ENCODE measurements at regions not wholly inside any gene's neighbourhood (a gene's known extent, or its start where the extent isn't known, plus 50 kb on each side); places are given as distances from the start of the nearest gene placed in this dataset.

DNA sequence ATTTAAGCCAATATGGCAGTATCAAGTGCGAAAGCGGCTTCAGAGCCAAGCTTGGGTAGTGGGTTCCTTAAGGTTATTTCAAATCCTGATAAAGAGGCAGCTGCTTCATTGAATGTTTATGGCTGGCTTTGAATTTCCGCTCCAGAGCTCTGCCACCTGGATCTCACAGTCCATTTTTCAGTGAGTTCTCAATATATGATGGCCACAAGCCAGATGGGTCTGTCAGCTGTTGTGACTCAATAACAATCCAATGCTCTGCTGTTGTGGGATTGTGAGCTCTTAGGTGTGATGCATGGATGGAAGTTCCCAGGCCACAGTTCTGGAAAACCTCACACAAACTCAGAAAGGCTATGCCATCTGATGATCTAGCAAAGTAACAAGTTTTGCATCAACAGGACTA is 743.8 kb upstream of the LRRN3 start:
- no peaks in the 10 kb centered on the region for H3K9me3 ChIP-seq (replicated peaks; ENCODE audit: insufficient read depth, low read length)
- H3K4me3 ChIP-seq (ENCODE audit: low read length): no peak overlapping the region
- H2AFZ ChIP-seq (ENCODE audit: low read length): no peak overlapping the region
- no peak for DNase-seq
- no peaks in the 10 kb centered on the region for H3F3A ChIP-seq (ENCODE audit: insufficient read depth, low read length)
- no peaks in the 10 kb centered on the region for H3K36me3 ChIP-seq (replicated peaks; ENCODE audit: insufficient read depth, low read length)
- H3K27me3 ChIP-seq (replicated peaks; ENCODE audit: insufficient read depth, low read length): no peaks in the 10 kb centered on the region
- H3K4me1 ChIP-seq (ENCODE audit: low read length): no peaks in the 10 kb centered on the region
- no peaks in the 10 kb centered on the region for H3K9me2 ChIP-seq (replicated peaks; ENCODE audit: insufficient read depth, low read length)
- no peak overlapping the region for H3K27ac ChIP-seq (ENCODE audit: low read length)
- no peak overlapping the region for H3K4me2 ChIP-seq (ENCODE audit: low read depth, low read length)
- H3K79me2 ChIP-seq (ENCODE audit: low read length): no peaks in the 10 kb centered on the region
- H4K20me1 ChIP-seq (ENCODE audit: insufficient read depth, low read length): no peaks in the 10 kb centered on the region
- H3K9ac ChIP-seq (ENCODE audit: low read length): no peak overlapping the region
- no peak for TF ChIP-seq CTCF (IDR thresholded peaks at IDR 0.05; ENCODE audit: low read length)
- TF ChIP-seq EZH2phosphoT487 (IDR thresholded peaks at IDR 0.05; ENCODE audit: low read length): no peak
- TF ChIP-seq EZH2 (optimal IDR thresholded peaks at IDR 0.05; ENCODE audit: low read depth, low read length): no peak

- no peak for TF ChIP-seq EZH2phosphoT487 (IDR thresholded peaks at IDR 0.05; ENCODE audit: low read length)
- no peak for TF ChIP-seq EZH2 (optimal IDR thresholded peaks at IDR 0.05; ENCODE audit: low read depth, low read length)
- TF ChIP-seq CTCF (IDR thresholded peaks at IDR 0.05; ENCODE audit: low read length): no peak
- Histone ChIP-seq H3K4me1 (ENCODE audit: low read length) (no peaks in the 10 kb centered on the region), H3K27ac (ENCODE audit: low read length) (no peak overlapping the region), H2AFZ (ENCODE audit: low read length) (no peak overlapping the region), H3K27me3 (replicated peaks; ENCODE audit: insufficient read depth, low read length) (no peaks in the 10 kb centered on the region), H3K79me2 (ENCODE audit: low read length) (no peaks in the 10 kb centered on the region), H3K9ac (ENCODE audit: low read length) (no peak overlapping the region), H3K36me3 (replicated peaks; ENCODE audit: insufficient read depth, low read length) (no peaks in the 10 kb centered on the region), H3K4me3 (ENCODE audit: low read length) (no peak overlapping the region), H3F3A (ENCODE audit: insufficient read depth, low read length) (no peaks in the 10 kb centered on the region), H3K9me3 (replicated peaks; ENCODE audit: insufficient read depth, low read length) (no peaks in the 10 kb centered on the region), H3K9me2 (replicated peaks; ENCODE audit: insufficient read depth, low read length) (no peaks in the 10 kb centered on the region), H4K20me1 (ENCODE audit: insufficient read depth, low read length) (no peaks in the 10 kb centered on the region), H3K4me2 (ENCODE audit: low read depth, low read length) (no peak overlapping the region)
- DNase-seq: no peak
Measured at GRCh38 chr7:110356438-110356837, 734.5 kb upstream of the LRRN3 start.

DNA sequence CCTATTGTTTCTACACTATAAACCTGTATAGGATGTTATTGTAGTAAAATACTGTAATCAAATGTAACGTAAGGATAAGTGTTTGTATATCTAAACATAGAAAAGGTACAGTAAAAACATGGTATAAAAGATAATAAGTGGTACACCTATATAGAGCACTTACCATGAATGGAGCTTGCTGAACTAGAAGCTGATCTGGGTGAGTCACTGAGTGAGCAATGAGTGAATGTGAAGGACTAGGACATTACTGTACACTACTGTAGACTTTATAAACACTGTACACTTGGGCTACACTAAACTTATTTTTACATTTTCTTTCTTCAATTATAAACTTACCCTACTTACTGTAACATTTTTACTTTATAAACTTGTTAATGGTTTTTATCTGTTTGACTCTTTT is 732.9 kb upstream of the LRRN3 start:
- Histone ChIP-seq H3K4me3 (ENCODE audit: low read length) (no peak overlapping the region), H3K27ac (ENCODE audit: low read length) (no peak overlapping the region), H3K4me1 (ENCODE audit: low read length) (no peaks in the 10 kb centered on the region), H4K20me1 (ENCODE audit: insufficient read depth, low read length) (no peaks in the 10 kb centered on the region), H3K27me3 (replicated peaks; ENCODE audit: insufficient read depth, low read length) (no peaks in the 10 kb centered on the region), H3K36me3 (replicated peaks; ENCODE audit: insufficient read depth, low read length) (no peaks in the 10 kb centered on the region), H3K9me2 (replicated peaks; ENCODE audit: insufficient read depth, low read length) (no peaks in the 10 kb centered on the region), H3K9me3 (replicated peaks; ENCODE audit: insufficient read depth, low read length) (no peaks in the 10 kb centered on the region), H2AFZ (ENCODE audit: low read length) (no peak overlapping the region), H3K9ac (ENCODE audit: low read length) (no peak overlapping the region), H3K79me2 (ENCODE audit: low read length) (no peaks in the 10 kb centered on the region), H3K4me2 (ENCODE audit: low read depth, low read length) (no peak overlapping the region), H3F3A (ENCODE audit: insufficient read depth, low read length) (no peaks in the 10 kb centered on the region)
- DNase-seq: no peak
- TF ChIP-seq EZH2 (optimal IDR thresholded peaks at IDR 0.05; ENCODE audit: low read depth, low read length) (no peak), CTCF (IDR thresholded peaks at IDR 0.05; ENCODE audit: low read length) (no peak), EZH2phosphoT487 (IDR thresholded peaks at IDR 0.05; ENCODE audit: low read length) (no peak)

Data from MM.1S (cell line).